Muscle of back (tissue), 3 donors: ENCODE measurements at regions not wholly inside any gene's neighbourhood (a gene's known extent, or its start where the extent isn't known, plus 50 kb on each side); places are given as distances from the start of the nearest gene placed in this dataset.
A peak's percentile ranks its signal among the peaks of the same experiment; 100 is the strongest.

ENCODE experiments used
- DNase-seq, 3 donors: peaks; one replicate each; pipeline versions ENCODE4 v3.0.0 to v3.0.0-alpha.2; 2013

DNA sequence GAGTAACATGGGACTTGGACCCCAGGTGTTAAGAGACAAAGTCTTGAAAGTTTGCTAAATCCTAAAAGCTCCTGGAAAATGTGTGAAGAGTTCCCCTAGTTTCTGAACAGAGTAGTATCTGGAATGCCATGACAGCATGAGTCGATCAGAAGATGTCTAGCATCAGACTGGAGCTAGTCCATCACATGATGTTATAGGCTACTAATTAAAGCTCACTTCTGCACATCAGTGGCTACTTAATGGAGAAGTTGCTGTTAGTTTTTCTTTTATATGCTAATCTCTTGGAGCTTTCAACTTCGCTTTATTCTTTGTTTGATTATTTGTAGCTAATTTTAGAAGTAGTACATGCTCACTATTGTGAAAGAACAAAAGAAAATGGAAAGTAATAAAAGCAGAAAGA, 471.3 kb upstream of the KLF4 start:
- DNase-seq = no peak

- no peak for DNase-seq
Measured at GRCh38 chr9:107954312-107954711, 464.7 kb upstream of the KLF4 start.

- no peak for DNase-seq
Measured at GRCh38 chr9:107953556-107954125, 464.1 kb upstream of the KLF4 start.

GRCh38 chr9:107952773-107953172, 463.2 kb upstream of the KLF4 start:
- DNase-seq = no peak

DNA sequence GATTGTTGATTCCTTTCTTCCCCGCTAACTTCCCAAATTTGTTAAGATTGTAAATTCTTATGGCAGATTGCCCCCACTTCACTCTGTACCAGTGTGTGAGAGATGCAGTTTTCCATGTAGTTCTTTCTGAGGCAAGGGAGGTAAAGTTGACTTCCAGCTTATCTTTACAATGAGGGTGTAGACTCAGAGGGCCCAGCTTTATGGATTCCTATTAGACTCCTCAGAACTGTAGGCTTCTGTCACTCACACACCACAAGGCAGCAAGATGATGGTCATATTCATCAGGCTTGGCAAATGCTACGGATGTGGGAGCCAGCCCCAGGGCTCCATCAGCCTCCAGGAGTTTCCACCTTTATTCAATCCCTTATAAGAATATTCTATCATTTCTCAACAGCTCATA, 461.9 kb upstream of the KLF4 start:
- no peak for DNase-seq

DNA sequence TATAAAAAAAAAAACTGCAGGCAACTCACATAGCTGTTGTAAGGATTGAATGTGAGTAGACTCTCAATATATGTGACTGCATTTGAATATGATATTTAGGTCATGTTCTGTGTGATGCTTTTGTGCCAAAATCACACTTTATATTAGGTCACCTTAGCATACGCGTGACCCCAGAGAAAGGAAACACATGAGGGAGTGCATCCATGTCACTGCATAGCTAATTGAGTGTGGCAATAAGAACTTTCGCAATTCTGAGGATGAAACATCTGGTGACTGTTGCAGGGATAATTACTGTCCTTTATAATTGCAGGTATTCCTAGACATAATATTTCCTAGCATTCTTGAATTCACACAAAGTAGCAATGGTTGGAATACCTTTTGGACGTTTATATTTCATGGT, 459.5 kb upstream of the KLF4 start:
- no peak for DNase-seq

DNA sequence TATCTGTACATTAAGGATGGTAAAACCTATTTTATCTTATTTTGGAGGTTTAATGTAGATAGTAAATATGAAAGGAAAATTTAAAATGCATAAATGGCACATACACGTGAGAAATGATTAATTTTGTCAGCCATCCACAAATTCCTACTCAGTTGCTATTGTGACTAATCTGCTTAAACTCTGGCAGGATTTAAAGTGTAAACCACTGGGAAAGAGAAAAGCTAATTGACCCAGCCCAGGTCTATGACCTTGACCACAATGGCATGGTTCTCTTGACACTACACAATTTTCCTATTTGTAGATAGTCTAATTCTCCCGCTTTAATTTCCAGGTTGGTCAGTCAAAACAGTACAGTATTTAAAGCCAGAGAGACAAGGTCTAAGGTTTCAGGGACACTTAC, 459.0 kb upstream of the KLF4 start:
- DNase-seq = no peak

GRCh38 chr9:107948086-107948485, 458.5 kb upstream of the KLF4 start:
- DNase-seq = no peak

GRCh38 chr9:107946364-107947141, 457.0 kb upstream of the KLF4 start:
- DNase-seq = no peak

DNA sequence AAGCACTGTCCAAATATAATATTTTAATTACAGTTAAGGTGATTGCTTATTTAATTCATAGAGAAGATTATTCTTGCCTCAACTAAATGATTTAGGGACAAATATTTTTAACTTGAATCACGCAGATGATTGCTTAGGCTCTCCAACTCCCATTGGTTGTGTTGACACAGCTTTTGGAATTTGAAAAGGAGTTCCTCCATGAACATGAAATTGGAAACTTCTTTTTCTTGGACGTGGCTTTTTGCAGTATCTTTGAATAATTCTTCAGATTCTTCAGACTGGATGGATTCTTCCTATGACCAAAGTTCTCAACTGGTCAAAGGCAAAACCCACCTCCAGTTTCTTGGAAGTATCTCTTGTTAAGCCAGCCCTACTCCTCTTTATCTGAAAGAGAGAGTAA, 456.4 kb upstream of the KLF4 start:
- DNase-seq = no peak

DNA sequence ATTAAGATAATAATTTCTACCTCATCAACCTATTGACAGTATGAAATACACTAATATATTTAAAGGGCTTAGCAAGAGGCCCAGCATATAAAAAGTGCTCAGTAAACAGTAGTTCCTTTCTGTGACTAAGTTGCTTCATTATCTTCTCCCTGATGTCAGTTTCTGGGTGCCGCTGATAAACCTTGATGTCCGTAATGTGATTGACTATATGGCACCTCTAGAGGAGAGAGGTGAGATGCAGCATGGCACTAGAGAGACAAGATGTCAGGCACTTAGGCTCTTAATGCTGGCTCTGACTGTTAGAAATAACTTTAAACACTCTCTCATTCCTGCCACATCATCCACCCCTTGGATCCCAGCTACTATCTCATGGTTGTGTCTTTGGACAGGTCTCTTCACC, 455.9 kb upstream of the KLF4 start:
- DNase-seq = no peak

GRCh38 chr9:107944387-107944786, 454.8 kb upstream of the KLF4 start:
- no peak for DNase-seq

DNA sequence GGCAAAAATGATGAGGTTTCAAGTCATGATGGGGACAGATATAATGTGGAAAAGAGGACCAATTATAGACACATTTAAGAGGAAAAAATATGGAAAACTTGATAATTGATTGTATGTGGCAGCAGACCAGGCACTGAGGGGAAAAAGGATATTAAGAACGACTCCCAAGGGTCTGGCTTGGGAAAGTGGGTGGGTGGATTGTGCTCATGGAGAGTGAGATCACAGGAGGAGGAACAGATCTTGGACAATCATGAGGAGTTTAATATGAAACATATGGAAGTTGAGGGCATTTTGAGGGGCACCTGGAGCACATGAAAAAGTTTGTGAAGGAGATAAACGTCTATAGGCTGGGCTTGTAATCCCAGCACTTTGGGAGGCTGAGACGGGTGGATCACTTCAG, 454.3 kb upstream of the KLF4 start:
- DNase-seq = no peak

- no peak for DNase-seq
Measured at GRCh38 chr9:107942856-107943255, 453.3 kb upstream of the KLF4 start.

GRCh38 chr9:107942291-107942690, 452.7 kb upstream of the KLF4 start:
- no peak for DNase-seq

GRCh38 chr9:107940616-107941595, 451.3 kb upstream of the KLF4 start:
- peak in 1 of 3 donors; percentile 42 for DNase-seq

DNA sequence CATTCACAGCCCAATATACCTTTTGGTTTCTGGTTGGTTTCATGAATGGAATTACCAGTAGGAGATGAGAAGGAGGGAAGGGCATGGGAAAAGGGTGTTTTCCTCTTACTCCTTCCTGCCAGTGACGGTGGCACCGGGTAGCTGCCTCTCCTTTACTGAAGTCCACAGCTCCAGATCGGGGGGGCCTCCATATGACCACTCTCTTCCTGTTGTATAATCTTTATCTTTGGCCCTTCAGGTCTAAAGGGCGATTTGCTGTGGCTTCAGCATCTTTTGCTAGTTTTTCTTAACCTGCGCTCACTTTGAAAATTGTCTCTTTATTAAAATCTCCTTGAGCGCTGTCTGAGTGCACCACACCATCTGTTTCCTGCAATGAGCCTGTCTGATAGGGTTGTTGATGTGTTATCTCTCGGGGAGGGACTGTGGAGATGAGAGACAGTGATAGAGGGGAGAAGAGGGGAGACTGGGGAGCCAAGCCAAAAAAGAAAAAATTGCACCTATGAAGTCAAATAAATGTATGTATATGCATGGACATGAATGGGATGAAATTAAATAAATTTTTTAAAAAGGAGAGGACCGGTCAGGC, 449.3 kb upstream of the KLF4 start:
- no peak for DNase-seq

GRCh38 chr9:107935931-107936330, 446.4 kb upstream of the KLF4 start:
- DNase-seq = no peak

DNA sequence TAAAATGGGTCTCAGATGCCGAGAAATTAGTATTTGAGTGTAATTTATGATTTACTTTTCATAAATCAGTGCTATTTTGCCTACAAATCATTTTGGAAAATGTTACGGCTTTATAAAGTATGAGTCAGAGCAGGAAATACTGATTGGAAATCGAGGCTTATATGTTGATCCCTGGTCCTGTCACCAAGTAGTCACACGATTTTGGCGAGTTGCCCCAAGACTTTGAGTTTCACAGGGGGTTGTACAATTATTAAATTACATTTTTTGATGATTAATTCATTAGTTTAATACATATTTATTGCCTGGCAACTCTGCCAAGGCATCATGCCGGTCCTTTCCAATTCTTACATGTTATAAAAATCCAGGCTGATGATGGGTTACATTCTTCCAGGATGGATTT, 443.9 kb upstream of the KLF4 start:
- DNase-seq = no peak

GRCh38 chr9:107933097-107933496, 443.5 kb upstream of the KLF4 start:
- peak in 1 of 3 donors; percentile 71 for DNase-seq

GRCh38 chr9:107932601-107933000, 443.0 kb upstream of the KLF4 start:
- peak in 1 of 3 donors; percentile 46 for DNase-seq

DNA sequence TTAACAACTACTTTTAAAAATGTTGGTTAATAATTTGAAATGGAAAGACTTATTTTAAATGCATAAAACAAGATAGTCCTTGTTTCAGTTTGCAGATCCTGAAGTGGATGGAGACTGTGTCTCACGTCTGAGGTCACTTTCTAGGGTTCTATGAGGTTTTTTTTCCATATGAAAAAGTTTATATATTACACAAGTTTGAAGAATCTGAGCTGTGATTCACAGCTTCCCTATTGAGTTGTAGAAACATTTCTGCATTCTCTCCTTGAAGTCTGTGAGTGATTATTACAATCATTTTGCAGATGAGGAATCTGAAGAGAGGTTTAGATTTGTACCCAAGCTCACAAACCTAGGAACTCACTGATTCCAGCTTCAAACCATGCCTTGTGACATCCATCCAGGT, 442.5 kb upstream of the KLF4 start:
- peak in 1 of 3 donors; percentile 54 for DNase-seq
